GM18505 (cell line): ENCODE measurements at regions not wholly inside any gene's neighbourhood (a gene's known extent, or its start where the extent isn't known, plus 50 kb on each side); places are given as distances from the start of the nearest gene placed in this dataset.

Source experiments
- ATAC-seq: cut with Tn5 transposase; IDR thresholded peaks from one replicate; pipeline ENCODE4 v1.9.1; 2021; ENCODE audit not compliant: unreplicated experiment
- POLR2A ChIP-seq: IDR thresholded peaks from 4 replicates; pipeline ENCODE4 v1.6.1; 2011; ENCODE audit warnings: borderline replicate concordance; ENCODE audit not compliant: insufficient read depth, insufficient read length; ENCODE audit errors: extremely low read depth

- TF ChIP-seq POLR2A = no peak
- ATAC-seq = no peak
These were observed 57.9 kb upstream of the SPHKAP start for GRCh38 chr2:228239207-228239906.
